WTC11 (cell line): ENCODE measurements at regions not wholly inside any gene's neighbourhood (a gene's known extent, or its start where the extent isn't known, plus 50 kb on each side); places are given as distances from the start of the nearest gene placed in this dataset.

Experiments used
- ATF2 ChIP-seq: sonication (generic); formaldehyde crosslinking; IDR thresholded peaks from 2 replicates; pipeline ENCODE4 v1.8.1; 2022; ENCODE audit warnings: low read depth, missing genetic modification reagents, borderline replicate concordance
- CBFB ChIP-seq: sonication (generic); formaldehyde crosslinking; IDR thresholded peaks from 2 replicates; pipeline ENCODE4 v1.8.1; 2022; ENCODE audit warnings: mild to moderate bottlenecking, low read depth, missing genetic modification reagents
- CREB1 ChIP-seq: sonication (generic); formaldehyde crosslinking; IDR thresholded peaks from 2 replicates; pipeline ENCODE4 v1.8.0; 2023; ENCODE audit warnings: mild to moderate bottlenecking, missing genetic modification reagents
- CTCF ChIP-seq: fragments of 200-600 bp; IDR thresholded peaks from 2 replicates; pipeline ENCODE4 v1.8.0; 2022; ENCODE audit warnings: antibody characterized with exemption
- EMX1 ChIP-seq: fragments of 250-450 bp; sonication (Bioruptor Pico); IDR thresholded peaks from 2 replicates; pipeline ENCODE4 v1.8.0; 2021; ENCODE audit warnings: mild to moderate bottlenecking
- ERG ChIP-seq: fragments of 250-450 bp; sonication (Bioruptor Pico); IDR thresholded peaks from 2 replicates; pipeline ENCODE4 v1.8.0; 2021; ENCODE audit warnings: mild to moderate bottlenecking
- JUN ChIP-seq: sonication (generic); formaldehyde crosslinking; IDR thresholded peaks from 2 replicates; pipeline ENCODE4 v1.8.0; 2023; ENCODE audit warnings: mild to moderate bottlenecking, missing genetic modification reagents
- PRDM15 ChIP-seq: sonication (generic); formaldehyde crosslinking; IDR thresholded peaks from 2 replicates; pipeline ENCODE4 v1.8.0; 2022; ENCODE audit warnings: missing genetic modification reagents
- USF1 ChIP-seq: sonication (generic); formaldehyde crosslinking; IDR thresholded peaks from 2 replicates; pipeline ENCODE4 v1.8.0; 2022; ENCODE audit warnings: mild to moderate bottlenecking, missing genetic modification reagents

GRCh38 chr12:28025821-28026505, 53.4 kb upstream of the PTHLH start:
- TF ChIP-seq CREB1 (CRISPR knock-in tag), result no peak
- TF ChIP-seq ATF2 (CRISPR knock-in tag), result no peak
- TF ChIP-seq PRDM15 (CRISPR knock-in tag), result no peak
- TF ChIP-seq ERG (CRISPR knock-in tag), result no peak
- no peak for TF ChIP-seq CTCF
- TF ChIP-seq CBFB (CRISPR knock-in tag), result no peak
- TF ChIP-seq USF1, result no peak
- no peak for TF ChIP-seq EMX1 (CRISPR knock-in tag)
- no peak for TF ChIP-seq JUN (CRISPR knock-in tag)
